ENCODE measurements at regions not wholly inside any gene's neighbourhood (a gene's known extent, or its start where the extent isn't known, plus 50 kb on each side); places are given as distances from the start of the nearest gene placed in this dataset.

DNA sequence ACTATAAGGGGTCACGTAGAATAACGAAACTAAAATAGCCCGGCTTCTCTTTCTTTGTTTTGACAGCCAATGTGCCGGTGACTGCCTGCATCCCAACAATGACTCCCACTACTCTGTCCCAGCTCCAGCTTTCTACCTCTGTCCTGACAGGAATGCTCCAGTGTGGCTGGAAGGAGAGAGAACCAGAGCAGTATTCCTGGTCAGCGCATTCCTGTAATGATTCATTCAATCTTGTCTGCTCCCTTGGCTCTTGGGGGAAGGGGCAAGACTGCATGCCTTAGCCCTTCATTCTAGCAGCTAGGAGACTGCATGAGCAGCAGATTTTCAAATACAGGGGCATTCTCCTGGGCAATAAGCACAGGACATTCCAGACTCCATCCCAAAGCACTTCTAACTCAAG is 132.1 kb upstream of the PRMT6 start:
- DNase-seq (ENCODE audit: extremely low spot score), result no peak
- H3K27ac ChIP-seq (ENCODE audit: low read depth), result no peak overlapping the region
- no peaks in the 10 kb centered on the region for H3K4me1 ChIP-seq (ENCODE audit: insufficient read depth)
- WGBS, result 73% methylated on average over 5 of the region's 5 CpGs
- H3K4me3 ChIP-seq (ENCODE audit: low read depth, low read length), result no peak overlapping the region
- no peaks in the 10 kb centered on the region for H3K36me3 ChIP-seq (ENCODE audit: insufficient read depth)

DNA sequence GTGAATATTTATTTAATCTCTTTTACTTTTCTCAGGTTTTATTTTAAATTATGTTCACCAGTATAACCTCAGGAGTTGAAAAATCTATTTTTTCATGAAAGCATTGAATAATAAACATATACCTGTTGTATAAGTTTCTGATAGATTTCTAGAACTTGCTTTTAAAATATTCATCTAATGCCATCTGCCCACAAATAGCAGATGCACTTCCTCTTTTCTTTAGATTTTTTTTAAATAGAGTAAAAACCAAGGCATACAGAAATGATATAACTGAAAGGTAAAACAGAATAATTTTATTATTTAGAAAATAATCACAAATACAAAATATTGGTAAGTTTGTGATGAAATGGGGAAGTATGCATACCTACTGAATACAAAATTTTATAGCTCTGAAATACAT is 130.7 kb upstream of the PRMT6 start:
- no peak overlapping the region for H3K4me3 ChIP-seq (ENCODE audit: low read depth, low read length)
- H3K4me1 ChIP-seq (ENCODE audit: insufficient read depth), result no peaks in the 10 kb centered on the region
- no peak overlapping the region for H3K27ac ChIP-seq (ENCODE audit: low read depth)
- no peak for DNase-seq (ENCODE audit: extremely low spot score)
- no peaks in the 10 kb centered on the region for H3K36me3 ChIP-seq (ENCODE audit: insufficient read depth)

GRCh38 chr1:106926803-106927582 is 129.5 kb upstream of the PRMT6 start:
- Histone ChIP-seq H3K4me3 (ENCODE audit: low read depth, low read length) (no peak overlapping the region), H3K27ac (ENCODE audit: low read depth) (no peak overlapping the region), H3K36me3 (ENCODE audit: insufficient read depth) (no peaks in the 10 kb centered on the region), H3K4me1 (ENCODE audit: insufficient read depth) (no peaks in the 10 kb centered on the region)
- DNase-seq (ENCODE audit: extremely low spot score), result no peak
- WGBS, result 88% methylated on average over 5 of the region's 5 CpGs

GRCh38 chr1:106937104-106937503 is 119.4 kb upstream of the PRMT6 start:
- DNase-seq (ENCODE audit: extremely low spot score), result no peak
- no peak overlapping the region for H3K27ac ChIP-seq (ENCODE audit: low read depth)
- no peaks in the 10 kb centered on the region for H3K4me1 ChIP-seq (ENCODE audit: insufficient read depth)
- H3K4me3 ChIP-seq (ENCODE audit: low read depth, low read length), result no peak overlapping the region
- 76% methylated on average over 3 of the region's 3 CpGs for WGBS
- H3K36me3 ChIP-seq (ENCODE audit: insufficient read depth), result no peaks in the 10 kb centered on the region

- no peaks in the 10 kb centered on the region for H3K36me3 ChIP-seq (ENCODE audit: insufficient read depth)
- H3K4me3 ChIP-seq (ENCODE audit: low read depth, low read length), result no peak overlapping the region
- no peak overlapping the region for H3K27ac ChIP-seq (ENCODE audit: low read depth)
- no peak for DNase-seq (ENCODE audit: extremely low spot score)
- 45% methylated on average over 2 of the region's 2 CpGs for WGBS
- no peaks in the 10 kb centered on the region for H3K4me1 ChIP-seq (ENCODE audit: insufficient read depth)
Observed at GRCh38 chr1:106944721-106945120, 111.8 kb upstream of the PRMT6 start.

GRCh38 chr1:106952776-106953175 is 103.7 kb upstream of the PRMT6 start:
- DNase-seq (ENCODE audit: extremely low spot score), result no peak
- Histone ChIP-seq H3K4me1 (ENCODE audit: insufficient read depth) (no peaks in the 10 kb centered on the region), H3K4me3 (ENCODE audit: low read depth, low read length) (no peak overlapping the region), H3K27ac (ENCODE audit: low read depth) (no peak overlapping the region), H3K36me3 (ENCODE audit: insufficient read depth) (no peaks in the 10 kb centered on the region)
- WGBS, result 87% methylated on average over 1 of the region's 1 CpG

DNA sequence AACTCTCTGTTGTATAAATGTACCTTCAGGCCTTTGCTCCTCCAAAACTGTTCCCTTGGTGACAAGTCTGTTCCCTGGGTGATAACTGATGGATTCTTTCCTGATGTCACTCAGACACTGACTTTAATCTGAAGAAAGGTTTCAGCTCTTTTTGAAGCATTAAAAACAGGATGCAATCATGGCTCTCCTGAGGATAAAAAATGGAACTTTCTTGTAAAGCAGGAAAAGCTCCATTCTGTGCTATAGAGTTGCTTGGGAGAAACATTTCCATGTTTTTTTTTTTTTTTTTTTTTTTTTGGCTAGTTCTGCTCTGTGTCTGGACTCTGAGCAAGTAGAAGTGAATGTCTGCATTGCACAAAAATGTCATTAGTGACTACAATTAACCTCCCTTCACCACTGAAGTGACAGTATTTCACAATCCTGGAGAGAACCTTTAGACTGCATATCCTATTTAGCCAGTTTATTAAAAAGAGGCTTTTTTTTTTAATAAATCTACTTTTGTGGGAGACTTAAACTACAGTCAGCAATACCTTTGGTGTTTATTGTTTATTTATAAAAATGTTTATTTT is 101.7 kb upstream of the PRMT6 start:
- Histone ChIP-seq H3K4me3 (ENCODE audit: low read depth, low read length) (no peak overlapping the region), H3K36me3 (ENCODE audit: insufficient read depth) (no peaks in the 10 kb centered on the region), H3K4me1 (ENCODE audit: insufficient read depth) (no peaks in the 10 kb centered on the region), H3K27ac (ENCODE audit: low read depth) (no peak overlapping the region)
- DNase-seq (ENCODE audit: extremely low spot score), result no peak

- peak; percentile 10 for DNase-seq (ENCODE audit: extremely low spot score)
- 42% methylated on average over 1 of the region's 1 CpG for WGBS
Observed at GRCh38 chr1:106956721-106957120, 99.8 kb upstream of the PRMT6 start.

GRCh38 chr1:106957795-106958194 is 98.7 kb upstream of the PRMT6 start:
- Histone ChIP-seq H3K4me1 (ENCODE audit: insufficient read depth) (no peaks in the 10 kb centered on the region), H3K4me3 (ENCODE audit: low read depth, low read length) (no peak overlapping the region), H3K27ac (ENCODE audit: low read depth) (no peak overlapping the region), H3K36me3 (ENCODE audit: insufficient read depth) (no peaks in the 10 kb centered on the region)
- DNase-seq (ENCODE audit: extremely low spot score), result no peak
- WGBS, result 94% methylated on average over 3 of the region's 3 CpGs

More at GRCh38 chr1:106956721-106957120, 99.8 kb upstream of the PRMT6 start:
- Histone ChIP-seq H3K36me3 (ENCODE audit: insufficient read depth) (no peaks in the 10 kb centered on the region), H3K27ac (ENCODE audit: low read depth) (no peak overlapping the region), H3K4me1 (ENCODE audit: insufficient read depth) (no peaks in the 10 kb centered on the region), H3K4me3 (ENCODE audit: low read depth, low read length) (no peak overlapping the region)

GRCh38 chr1:106960412-106960811 is 96.1 kb upstream of the PRMT6 start:
- Histone ChIP-seq H3K36me3 (ENCODE audit: insufficient read depth) (no peaks in the 10 kb centered on the region), H3K27ac (ENCODE audit: low read depth) (no peak overlapping the region), H3K4me3 (ENCODE audit: low read depth, low read length) (no peak overlapping the region), H3K4me1 (ENCODE audit: insufficient read depth) (no peaks in the 10 kb centered on the region)
- WGBS, result 84% methylated on average over 4 of the region's 4 CpGs
- DNase-seq (ENCODE audit: extremely low spot score), result no peak

- DNase-seq (ENCODE audit: extremely low spot score), result no peak
- H3K27ac ChIP-seq (ENCODE audit: low read depth), result no peak overlapping the region
- no peaks in the 10 kb centered on the region for H3K36me3 ChIP-seq (ENCODE audit: insufficient read depth)
- H3K4me1 ChIP-seq (ENCODE audit: insufficient read depth), result no peaks in the 10 kb centered on the region
- no peak overlapping the region for H3K4me3 ChIP-seq (ENCODE audit: low read depth, low read length)
Observed at GRCh38 chr1:106961646-106962045, 94.8 kb upstream of the PRMT6 start.

DNA sequence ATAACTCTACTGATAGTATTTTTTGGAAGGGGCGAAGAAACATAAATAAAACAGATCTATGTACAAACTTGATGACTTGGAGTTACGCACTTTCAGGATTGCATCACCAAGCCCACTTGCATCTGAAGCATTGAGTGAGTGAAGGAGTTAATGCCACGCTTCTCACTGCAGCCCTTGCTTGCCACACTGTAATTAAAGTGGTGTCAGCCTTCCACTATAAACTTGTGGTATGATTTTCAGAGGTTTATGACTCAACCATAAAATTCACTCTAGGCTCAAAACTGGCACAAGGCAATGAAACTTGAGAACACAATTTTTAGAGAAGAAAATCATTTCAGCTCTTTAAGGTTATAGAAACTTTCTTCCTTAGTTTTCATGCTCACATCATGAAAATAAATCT is 93.9 kb upstream of the PRMT6 start:
- WGBS, result 48% methylated on average over 3 of the region's 3 CpGs
- no peak overlapping the region for H3K4me3 ChIP-seq (ENCODE audit: low read depth, low read length)
- H3K4me1 ChIP-seq (ENCODE audit: insufficient read depth), result no peaks in the 10 kb centered on the region
- no peak overlapping the region for H3K27ac ChIP-seq (ENCODE audit: low read depth)
- H3K36me3 ChIP-seq (ENCODE audit: insufficient read depth), result no peaks in the 10 kb centered on the region
- DNase-seq (ENCODE audit: extremely low spot score), result no peak

DNA sequence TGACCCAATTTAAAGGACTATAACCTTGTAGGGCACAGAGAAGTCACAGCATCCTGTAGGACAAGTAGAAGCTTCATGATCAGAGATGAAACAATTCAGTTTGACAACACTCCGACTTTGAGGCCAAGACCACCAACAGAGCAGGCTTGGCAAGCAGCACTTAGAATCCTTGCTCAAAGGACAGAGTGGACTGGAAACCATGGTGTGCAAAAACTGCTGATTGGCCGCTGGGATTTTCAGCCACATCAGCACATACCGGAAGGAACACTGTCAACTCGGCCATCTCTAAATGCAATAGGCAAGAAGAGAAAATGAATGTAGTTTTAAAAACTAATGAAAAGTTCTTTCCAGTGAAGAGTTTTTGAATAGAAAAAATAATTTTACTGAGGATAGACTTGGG is 92.0 kb upstream of the PRMT6 start:
- no peaks in the 10 kb centered on the region for H3K4me1 ChIP-seq (ENCODE audit: insufficient read depth)
- WGBS, result 73% methylated on average over 4 of the region's 4 CpGs
- no peak overlapping the region for H3K27ac ChIP-seq (ENCODE audit: low read depth)
- DNase-seq (ENCODE audit: extremely low spot score), result no peak
- H3K36me3 ChIP-seq (ENCODE audit: insufficient read depth), result no peaks in the 10 kb centered on the region
- H3K4me3 ChIP-seq (ENCODE audit: low read depth, low read length), result no peak overlapping the region

- WGBS, result 67% methylated on average over 2 of the region's 2 CpGs
- Histone ChIP-seq H3K4me3 (ENCODE audit: low read depth, low read length) (no peak overlapping the region), H3K36me3 (ENCODE audit: insufficient read depth) (no peaks in the 10 kb centered on the region), H3K27ac (ENCODE audit: low read depth) (no peak overlapping the region), H3K4me1 (ENCODE audit: insufficient read depth) (no peaks in the 10 kb centered on the region)
- no peak for DNase-seq (ENCODE audit: extremely low spot score)
Observed at GRCh38 chr1:106968644-106969043, 87.8 kb upstream of the PRMT6 start.

GRCh38 chr1:106969731-106970130 is 86.7 kb upstream of the PRMT6 start:
- H3K4me3 ChIP-seq (ENCODE audit: low read depth, low read length), result no peak overlapping the region
- no peaks in the 10 kb centered on the region for H3K4me1 ChIP-seq (ENCODE audit: insufficient read depth)
- no peak for DNase-seq (ENCODE audit: extremely low spot score)
- no peaks in the 10 kb centered on the region for H3K36me3 ChIP-seq (ENCODE audit: insufficient read depth)
- H3K27ac ChIP-seq (ENCODE audit: low read depth), result no peak overlapping the region

Measured in urinary bladder (tissue), 3 donors.